Gastroesophageal sphincter (tissue), 3 donors: ENCODE measurements at regions not wholly inside any gene's neighbourhood (a gene's known extent, or its start where the extent isn't known, plus 50 kb on each side); places are given as distances from the start of the nearest gene placed in this dataset.

Experiments
- EP300 ChIP-seq: sonication (generic); formaldehyde crosslinking; IDR thresholded peaks from one replicate; pipeline ENCODE4 v1.6.1; 2017; ENCODE audit warnings: antibody characterized with exemption, mild to moderate bottlenecking
- POLR2AphosphoS5 ChIP-seq: sonication (generic); formaldehyde crosslinking; IDR thresholded peaks from one replicate; pipeline ENCODE4 v1.6.1; 2017; ENCODE audit warnings: antibody characterized with exemption
- TF ChIP-seq, protein P1 (sequence below), 4 experiments: fragments of 200-600 bp in 2 of 4; fragments of 450-650 bp in 2 of 4; sonication (generic) in 1 of 4; IDR thresholded peaks; one replicate each; pipeline ENCODE4 v1.5.1; 2017 to 2019; ENCODE audit warnings: antibody characterized with exemption in 4 of 4, mild to moderate bottlenecking in 2 of 4, moderate library complexity in 2 of 4

DNA sequence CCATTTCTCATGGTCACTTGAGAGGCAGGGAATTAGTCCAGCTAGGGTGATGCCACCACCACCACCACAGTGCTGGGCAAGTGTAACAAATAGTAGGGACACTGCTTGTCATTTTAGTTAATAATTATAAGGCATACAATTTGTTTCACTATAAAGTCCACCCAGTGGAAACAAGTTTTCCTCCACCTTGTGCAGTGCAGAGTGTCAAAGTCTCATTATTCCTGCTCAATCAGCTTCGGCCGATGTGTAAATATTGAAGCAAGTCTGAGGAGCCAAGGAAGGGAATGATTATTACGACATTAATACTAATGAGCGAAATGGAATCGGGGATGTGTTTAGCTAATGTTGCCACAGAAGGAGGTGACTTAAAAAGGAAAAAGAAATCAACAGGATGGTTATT, 340.4 kb downstream of the NKX6-1 start:
- TF ChIP-seq, protein P1, sequence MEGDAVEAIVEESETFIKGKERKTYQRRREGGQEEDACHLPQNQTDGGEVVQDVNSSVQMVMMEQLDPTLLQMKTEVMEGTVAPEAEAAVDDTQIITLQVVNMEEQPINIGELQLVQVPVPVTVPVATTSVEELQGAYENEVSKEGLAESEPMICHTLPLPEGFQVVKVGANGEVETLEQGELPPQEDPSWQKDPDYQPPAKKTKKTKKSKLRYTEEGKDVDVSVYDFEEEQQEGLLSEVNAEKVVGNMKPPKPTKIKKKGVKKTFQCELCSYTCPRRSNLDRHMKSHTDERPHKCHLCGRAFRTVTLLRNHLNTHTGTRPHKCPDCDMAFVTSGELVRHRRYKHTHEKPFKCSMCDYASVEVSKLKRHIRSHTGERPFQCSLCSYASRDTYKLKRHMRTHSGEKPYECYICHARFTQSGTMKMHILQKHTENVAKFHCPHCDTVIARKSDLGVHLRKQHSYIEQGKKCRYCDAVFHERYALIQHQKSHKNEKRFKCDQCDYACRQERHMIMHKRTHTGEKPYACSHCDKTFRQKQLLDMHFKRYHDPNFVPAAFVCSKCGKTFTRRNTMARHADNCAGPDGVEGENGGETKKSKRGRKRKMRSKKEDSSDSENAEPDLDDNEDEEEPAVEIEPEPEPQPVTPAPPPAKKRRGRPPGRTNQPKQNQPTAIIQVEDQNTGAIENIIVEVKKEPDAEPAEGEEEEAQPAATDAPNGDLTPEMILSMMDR (IDR thresholded peaks at IDR 0.05) = no peak
- TF ChIP-seq EP300 (no peak), POLR2AphosphoS5 (no peak)
